ENCODE measurements at regions not wholly inside any gene's neighbourhood (a gene's known extent, or its start where the extent isn't known, plus 50 kb on each side); places are given as distances from the start of the nearest gene placed in this dataset.

GRCh38 chr1:185483664-185484450 is 166.8 kb upstream of the IVNS1ABP start:
- TF ChIP-seq CTCF (IDR thresholded peaks at IDR 0.05) (no peak), POLR2A (IDR thresholded peaks at IDR 0.05) (no peak)
